ENCODE measurements at regions not wholly inside any gene's neighbourhood (a gene's known extent, or its start where the extent isn't known, plus 50 kb on each side); places are given as distances from the start of the nearest gene placed in this dataset.
"Not testable (repeated sequence)": the region's sequence is repeated elsewhere in the genome, so short reads cannot be mapped to it uniquely, and the experiment has no call there.

DNA sequence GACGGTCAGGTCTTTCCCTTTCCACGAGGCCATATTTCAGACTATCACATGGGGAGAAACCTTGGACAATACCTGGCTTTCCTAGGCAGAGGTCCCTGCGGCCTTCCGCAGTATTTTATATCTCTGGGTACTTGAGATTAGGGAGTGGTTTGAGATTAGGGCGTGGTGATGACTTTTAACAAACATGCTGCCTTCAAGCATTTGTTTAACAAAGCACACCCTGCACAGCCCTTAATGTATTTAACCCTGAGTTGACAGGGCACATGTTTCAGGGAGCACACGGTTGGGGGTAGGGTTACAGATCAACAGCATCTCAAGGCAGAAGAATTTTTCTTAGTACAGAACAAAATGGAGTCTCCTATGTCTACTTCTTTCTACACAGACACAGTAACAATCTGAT lies 80.5 kb upstream of the ST8SIA4 start:
- not testable (repeated sequence) for DNase-seq

DNA sequence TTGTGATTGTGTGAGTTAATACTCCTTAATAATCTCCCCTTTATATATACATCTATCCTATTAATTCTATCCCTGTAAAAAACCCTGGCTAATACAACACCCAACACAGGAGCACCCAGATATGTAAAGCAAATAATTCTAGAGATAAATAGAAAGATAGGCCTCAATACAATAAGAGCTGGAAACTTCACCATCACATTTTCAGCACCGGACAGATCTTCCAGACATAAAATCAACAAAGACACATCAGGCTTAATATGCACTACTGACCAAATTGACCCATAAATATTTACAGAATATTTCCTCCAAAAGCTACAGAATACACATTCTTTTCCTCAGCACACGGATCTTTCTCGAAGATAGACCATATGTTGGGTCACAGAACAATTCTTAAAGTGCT lies 71.0 kb upstream of the ST8SIA4 start:
- no peak for DNase-seq

DNA sequence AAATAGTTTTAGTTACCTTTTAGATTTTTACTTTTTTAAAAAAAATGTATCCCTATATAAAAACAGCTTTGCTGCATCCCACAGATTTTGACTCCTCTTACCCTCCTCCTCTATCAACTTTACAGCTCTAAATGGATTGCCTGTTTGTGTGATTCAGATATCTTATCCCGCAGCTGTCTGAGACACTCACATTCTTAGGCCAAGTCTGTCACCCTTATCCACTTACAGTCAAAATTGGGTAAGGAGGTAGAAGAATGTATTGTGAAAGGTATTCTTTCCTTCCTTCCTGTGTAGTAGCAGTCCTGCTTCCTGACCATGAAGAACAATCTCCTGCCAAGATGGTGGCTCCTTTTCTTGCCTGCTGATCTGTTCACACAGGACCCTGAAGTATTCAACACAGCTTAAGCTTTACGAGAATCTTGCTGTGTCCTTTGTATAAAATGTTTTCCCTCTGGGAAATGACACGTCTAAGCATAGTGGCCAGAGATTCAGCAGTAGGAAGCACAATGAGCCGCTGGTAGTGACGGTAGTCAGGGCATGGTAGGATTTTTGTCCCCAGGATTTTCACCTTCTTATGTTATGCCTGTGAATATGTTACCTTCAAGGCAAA lies 67.7 kb upstream of the ST8SIA4 start:
- DNase-seq = no peak

DNA sequence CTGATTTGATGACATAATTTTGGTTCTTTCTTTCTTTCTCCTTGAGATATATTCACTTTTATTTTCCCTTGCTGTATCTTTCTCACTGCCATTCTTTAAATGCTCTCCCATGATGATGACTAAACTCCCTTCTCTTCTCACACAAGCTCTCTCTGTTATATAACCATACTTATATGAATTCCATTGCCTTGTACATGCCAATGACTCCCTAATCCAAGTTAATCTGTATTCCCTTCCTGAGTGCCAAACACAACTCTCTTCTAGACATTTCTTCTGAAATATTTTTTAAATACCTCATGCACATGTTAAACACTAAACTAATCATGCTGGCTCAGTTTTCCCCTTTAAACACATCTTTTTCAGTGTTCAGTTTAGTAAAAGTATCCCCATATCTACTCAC lies 62.2 kb upstream of the ST8SIA4 start:
- no peak for DNase-seq
